Type B pancreatic cell (in vitro differentiated cells): ENCODE measurements at regions not wholly inside any gene's neighbourhood (a gene's known extent, or its start where the extent isn't known, plus 50 kb on each side); places are given as distances from the start of the nearest gene placed in this dataset.

ENCODE experiments used
- DNase-seq: peaks from one replicate; pipeline ENCODE4 v3.0.0; 2021; ENCODE audit warnings: mixed read lengths; ENCODE audit not compliant: unreplicated experiment; ENCODE audit errors: extremely low spot score
- H3K27ac Mint-ChIP-seq: 2 replicates; pipeline ENCODE4 v1.8.0; 2021; ENCODE audit warnings: mild to moderate bottlenecking, mixed read lengths
- H3K27me3 Mint-ChIP-seq: 2 replicates; pipeline ENCODE4 v1.8.0; 2021; ENCODE audit warnings: mixed read lengths
- H3K36me3 Mint-ChIP-seq: 2 replicates; pipeline ENCODE4 v1.8.0; 2021; ENCODE audit warnings: mixed read lengths
- H3K4me1 Mint-ChIP-seq: one replicate; pipeline ENCODE4 v1.8.0; 2021; ENCODE audit warnings: mixed read lengths; ENCODE audit not compliant: unreplicated experiment
- H3K4me3 Mint-ChIP-seq: 2 replicates; pipeline ENCODE4 v1.8.0; 2021; ENCODE audit warnings: mild to moderate bottlenecking, mixed read lengths
- H3K9me3 Mint-ChIP-seq: 2 replicates; pipeline ENCODE4 v1.8.0; 2021; ENCODE audit warnings: mixed read lengths
- CTCF ChIP-seq: fragments of 200-600 bp; sonication (generic); conservative IDR thresholded peaks from 2 replicates; pipeline ENCODE4 v1.5.0; 2021; ENCODE audit warnings: antibody characterized with exemption, mild to moderate bottlenecking

- Mint-ChIP-seq H3K27ac (no peak overlapping the region), H3K4me1 (peaks cover 57% of the 10 kb centered on the region), H3K4me3 (peak overlapping the region; percentile 80), H3K36me3 (peaks cover 12% of the 10 kb centered on the region), H3K27me3 (peaks cover 33% of the 10 kb centered on the region), H3K9me3 (no peaks in the 10 kb centered on the region)
- DNase-seq = no peak
- TF ChIP-seq CTCF = no peak
These were observed 57.8 kb upstream of the CIBAR2 start for GRCh38 chr16:85170066-85170491.

GRCh38 chr16:85170590-85171003 is 58.3 kb upstream of the CIBAR2 start:
- H3K36me3 Mint-ChIP-seq = peaks cover 12% of the 10 kb centered on the region
- H3K27ac Mint-ChIP-seq = no peak overlapping the region
- no peak for TF ChIP-seq CTCF
- H3K4me1 Mint-ChIP-seq = peaks cover 53% of the 10 kb centered on the region
- H3K9me3 Mint-ChIP-seq = no peaks in the 10 kb centered on the region
- peak overlapping the region; percentile 80 for H3K4me3 Mint-ChIP-seq
- H3K27me3 Mint-ChIP-seq = peaks cover 33% of the 10 kb centered on the region
- DNase-seq = no peak

GRCh38 chr16:85171004-85171758 is 58.9 kb upstream of the CIBAR2 start:
- no peak for DNase-seq
- H3K9me3 Mint-ChIP-seq = no peaks in the 10 kb centered on the region
- H3K27ac Mint-ChIP-seq = no peak overlapping the region
- H3K36me3 Mint-ChIP-seq = peaks cover 12% of the 10 kb centered on the region
- H3K4me1 Mint-ChIP-seq = peaks cover 57% of the 10 kb centered on the region
- peaks cover 33% of the 10 kb centered on the region for H3K27me3 Mint-ChIP-seq
- TF ChIP-seq CTCF = no peak
- peak overlapping the region; percentile 86 for H3K4me3 Mint-ChIP-seq

GRCh38 chr16:85171759-85172454 is 59.6 kb upstream of the CIBAR2 start:
- no peak for DNase-seq
- Mint-ChIP-seq H3K9me3 (no peaks in the 10 kb centered on the region), H3K4me1 (peaks cover 57% of the 10 kb centered on the region), H3K36me3 (peaks cover 12% of the 10 kb centered on the region), H3K4me3 (peak overlapping the region; percentile 86), H3K27me3 (peaks cover 31% of the 10 kb centered on the region), H3K27ac (peak overlapping the region; percentile 13)
- TF ChIP-seq CTCF = no peak

GRCh38 chr16:85172455-85173145 is 60.3 kb upstream of the CIBAR2 start:
- H3K27ac Mint-ChIP-seq = peak overlapping the region; percentile 13
- TF ChIP-seq CTCF = peak; percentile 57
- peaks cover 56% of the 10 kb centered on the region for H3K4me1 Mint-ChIP-seq
- H3K27me3 Mint-ChIP-seq = peaks cover 34% of the 10 kb centered on the region
- no peak for DNase-seq
- H3K4me3 Mint-ChIP-seq = peak overlapping the region; percentile 86
- peaks cover 15% of the 10 kb centered on the region for H3K36me3 Mint-ChIP-seq
- no peaks in the 10 kb centered on the region for H3K9me3 Mint-ChIP-seq
